Fibroblast of lung (primary cell): ENCODE measurements at regions not wholly inside any gene's neighbourhood (a gene's known extent, or its start where the extent isn't known, plus 50 kb on each side); places are given as distances from the start of the nearest gene placed in this dataset.

Experiments
- CTCF ChIP-seq, 2 donors: IDR thresholded peaks in 1 of 2; conservative IDR thresholded peaks in 1 of 2; 1 replicate in 1 of 2; 2 replicates in 1 of 2; pipeline ENCODE4 v1.5.1; 2011 to 2012; ENCODE audit warnings: low read length in 2 of 2, control low read depth in 1 of 2, inconsistent platforms in 1 of 2, low read depth in 1 of 2, mild to moderate bottlenecking in 1 of 2
- EZH2 ChIP-seq: IDR thresholded peaks from 2 replicates; pipeline ENCODE4 v1.5.1; 2012; ENCODE audit warnings: low read length, control low read depth, mild to moderate bottlenecking; ENCODE audit errors: missing control alignments

- TF ChIP-seq EZH2, result no peak
- no peak for TF ChIP-seq CTCF (conservative IDR thresholded peaks at IDR 0.05 in 1 of 2, IDR thresholded peaks at IDR 0.05 in 1 of 2; ENCODE audit: low read depth in 1 of 2, low read length in 2 of 2)
Observed at GRCh38 chr1:229203991-229204632, 66.8 kb upstream of the RAB4A start.
